GM19023 (cell line): ENCODE measurements at regions not wholly inside any gene's neighbourhood (a gene's known extent, or its start where the extent isn't known, plus 50 kb on each side); places are given as distances from the start of the nearest gene placed in this dataset.

Experiments used
- ATAC-seq: cut with Tn5 transposase; IDR thresholded peaks from one replicate; pipeline ENCODE4 v1.9.1; 2021; ENCODE audit warnings: mild to moderate bottlenecking, moderate library complexity; ENCODE audit not compliant: unreplicated experiment

DNA sequence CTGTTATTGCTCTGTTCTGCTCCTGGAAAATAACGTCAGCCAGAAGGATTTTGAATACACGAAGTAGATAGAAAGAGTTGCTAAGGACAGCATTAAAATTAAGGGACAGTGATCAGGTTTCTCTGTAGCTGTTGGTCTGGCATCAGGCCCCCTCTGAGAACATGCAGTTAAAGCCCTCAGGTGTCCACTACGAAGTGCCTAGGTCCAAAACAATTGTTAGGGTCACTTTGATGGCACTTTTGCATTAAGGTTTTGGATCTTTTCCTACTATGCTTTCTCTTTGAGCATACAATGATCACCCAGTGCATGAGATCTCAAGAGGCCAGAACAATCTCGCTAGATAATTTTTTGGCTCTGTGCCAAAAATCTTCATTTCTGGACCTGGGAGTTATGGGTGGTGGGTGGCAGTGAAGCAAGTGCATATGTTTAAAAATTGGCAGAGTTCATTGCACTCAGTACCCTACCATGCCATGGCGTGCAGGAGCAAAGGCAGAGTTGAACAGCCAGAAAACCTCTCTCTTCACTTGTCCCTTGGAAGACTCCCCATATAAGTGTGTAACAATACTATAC is 797.6 kb downstream of the ROBO2 start:
- no peak for ATAC-seq

DNA sequence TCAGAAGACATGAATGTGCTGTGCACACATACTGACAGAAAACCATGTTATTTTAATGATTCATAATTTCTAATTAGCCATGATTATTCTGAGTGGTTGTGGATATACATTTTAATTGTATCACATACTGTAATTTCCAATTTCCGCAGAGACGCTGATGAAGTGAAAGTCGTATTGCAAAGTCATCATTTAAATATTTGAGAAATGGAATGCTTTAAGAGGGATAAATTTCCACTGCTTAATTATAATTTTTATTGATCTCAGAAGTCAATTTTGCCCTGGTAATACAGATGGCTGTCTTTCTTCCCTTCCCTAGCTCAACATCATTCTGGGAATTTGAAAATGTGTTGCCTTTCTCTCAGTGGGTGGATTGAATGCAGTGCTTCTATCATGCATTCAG is 819.3 kb downstream of the ROBO2 start:
- no peak for ATAC-seq

DNA sequence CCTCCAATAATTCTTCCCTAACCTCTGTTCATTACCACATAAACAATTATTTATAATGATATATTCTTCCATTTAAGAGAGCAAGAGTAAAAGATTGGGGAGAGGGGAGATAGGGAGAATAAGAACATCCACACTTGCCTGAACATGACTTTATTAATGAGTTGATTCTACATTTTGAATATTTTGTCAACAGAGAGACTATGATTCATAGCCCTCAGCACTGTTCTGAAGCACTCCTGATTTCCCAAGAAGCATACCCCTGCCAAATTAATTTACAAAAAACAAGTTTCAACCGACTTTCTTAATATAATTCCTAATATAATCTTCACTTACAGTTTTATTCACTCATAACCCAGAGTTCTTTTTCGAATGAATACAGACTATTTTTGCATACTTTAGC is 828.8 kb downstream of the ROBO2 start:
- no peak for ATAC-seq

DNA sequence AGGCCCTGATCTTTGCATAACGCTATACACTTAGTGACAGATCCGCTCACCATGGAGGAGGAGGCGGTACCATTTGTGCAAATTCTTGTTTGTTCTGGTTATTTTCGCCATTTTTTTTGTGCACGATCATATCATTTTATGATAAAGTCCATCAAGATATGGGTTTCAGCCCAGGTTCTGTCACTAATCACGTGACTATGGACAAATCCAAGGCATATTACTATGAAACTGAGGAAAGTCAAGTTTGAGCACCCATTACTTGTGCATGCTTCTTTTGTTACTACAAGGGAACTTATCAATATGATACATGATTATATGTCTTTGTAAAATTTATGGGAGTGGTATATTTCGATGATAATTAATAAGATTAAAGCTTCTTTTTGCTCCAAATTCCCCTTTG is 829.5 kb downstream of the ROBO2 start:
- no peak for ATAC-seq

DNA sequence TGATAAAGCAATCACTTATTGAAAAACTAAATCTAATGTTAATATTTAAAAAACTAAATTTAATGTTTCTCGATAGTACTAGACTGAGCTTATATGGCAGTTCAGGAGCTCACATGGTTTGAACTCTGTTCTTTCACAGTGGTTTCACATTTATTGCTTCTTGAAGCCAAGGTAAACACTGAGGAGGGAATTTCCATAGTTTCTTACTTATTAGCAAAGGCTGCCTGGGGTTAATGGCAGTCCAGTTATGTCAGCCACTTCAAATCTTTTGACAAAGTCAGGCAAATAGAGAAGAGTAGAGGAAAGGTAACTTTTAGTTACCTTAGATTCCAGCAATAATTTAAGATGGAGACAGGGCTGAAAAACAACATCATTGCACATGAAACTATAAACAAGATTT is 831.5 kb downstream of the ROBO2 start:
- no peak for ATAC-seq

DNA sequence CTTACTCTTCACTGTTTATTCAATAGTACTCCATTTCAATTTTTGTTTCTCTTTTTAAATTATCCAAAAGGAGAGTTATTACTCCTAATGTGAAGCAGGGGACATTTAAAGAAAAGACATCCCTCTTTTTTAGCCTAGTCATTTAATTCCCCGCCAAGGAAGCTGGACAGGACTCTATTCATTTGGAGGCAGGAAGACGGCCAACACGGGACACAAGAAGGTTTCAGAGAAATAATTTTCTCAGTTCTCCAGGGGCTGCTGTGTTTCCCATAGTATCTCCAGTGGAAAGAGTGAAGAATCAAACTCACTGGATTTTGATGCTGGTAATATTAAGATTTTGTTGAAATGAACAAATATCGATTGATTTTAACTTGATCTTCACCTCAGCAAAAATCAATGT is 833.7 kb downstream of the ROBO2 start:
- ATAC-seq, result no peak

DNA sequence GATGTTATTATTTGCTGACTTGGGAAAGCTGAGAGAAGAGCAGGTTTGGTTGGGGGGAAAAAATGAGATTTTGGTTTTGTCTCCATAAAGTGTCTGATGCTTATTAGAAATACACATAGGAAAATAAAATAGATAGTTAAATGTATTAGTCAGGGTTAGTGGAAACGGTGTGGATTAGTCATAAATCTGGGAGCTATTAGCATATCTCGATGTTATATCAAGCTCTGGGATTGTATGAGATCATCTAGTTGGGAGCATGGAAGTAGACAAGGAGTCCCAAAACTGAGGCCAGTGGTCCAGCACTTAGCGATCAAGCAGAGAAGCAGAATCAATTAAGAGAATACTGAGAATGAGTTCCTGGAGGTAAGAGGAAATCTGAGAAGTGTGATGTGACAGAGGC is 845.5 kb downstream of the ROBO2 start:
- no peak for ATAC-seq

DNA sequence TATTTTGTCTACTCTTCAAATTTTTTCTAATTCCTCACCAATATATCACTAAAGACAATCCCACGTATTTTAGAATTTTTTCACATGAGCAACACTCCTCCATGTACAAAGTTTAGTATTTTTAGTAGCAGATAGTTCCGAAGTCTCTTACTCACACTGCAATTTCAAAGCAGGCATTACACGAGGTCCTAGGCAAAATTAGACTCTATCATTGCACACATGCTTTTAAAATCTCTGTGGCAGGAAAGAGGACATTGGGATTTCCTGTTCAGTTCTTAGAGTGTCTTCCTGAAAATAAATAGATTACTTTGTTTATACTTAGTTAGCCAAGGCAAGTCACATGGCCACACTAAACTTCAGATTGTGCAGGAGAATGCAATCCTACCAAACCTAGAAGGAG is 847.7 kb downstream of the ROBO2 start:
- ATAC-seq, result no peak

DNA sequence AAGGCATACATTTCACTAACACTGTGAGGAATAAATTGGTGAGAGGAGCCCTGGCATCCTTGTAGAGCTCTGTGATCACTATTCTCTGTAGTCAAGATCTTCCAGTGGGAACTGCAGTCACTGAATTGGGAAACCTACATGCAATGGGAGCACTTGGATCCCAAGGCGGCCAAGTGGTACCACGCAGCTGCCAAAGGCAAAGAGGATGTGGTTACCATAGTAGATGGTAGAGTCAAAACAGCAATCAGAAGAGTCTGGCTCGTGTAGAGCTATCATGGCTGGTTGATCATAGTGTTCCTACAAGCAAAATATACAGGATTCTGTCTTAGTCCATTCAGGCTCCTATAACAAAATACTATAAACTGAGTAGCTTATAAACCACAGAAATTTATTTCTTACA is 849.7 kb downstream of the ROBO2 start:
- ATAC-seq, result no peak

DNA sequence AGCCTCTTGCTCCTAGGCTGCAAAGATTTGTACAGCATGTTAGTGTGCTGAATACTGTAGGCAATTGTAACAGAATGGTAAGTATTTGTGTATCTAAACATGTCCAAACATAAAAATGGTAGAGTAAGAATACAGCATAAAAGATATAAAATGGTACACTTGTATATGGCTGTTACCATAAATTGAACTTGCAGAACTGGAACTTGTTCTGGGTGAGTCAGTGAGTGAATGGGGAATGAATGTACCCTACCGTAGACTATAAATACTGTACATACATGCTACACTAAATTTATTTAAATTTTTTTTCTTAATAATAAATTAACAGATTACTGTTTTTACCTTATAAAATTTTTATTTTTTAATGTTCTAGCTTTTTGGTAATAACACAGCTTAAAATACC is 858.7 kb downstream of the ROBO2 start:
- ATAC-seq, result no peak

DNA sequence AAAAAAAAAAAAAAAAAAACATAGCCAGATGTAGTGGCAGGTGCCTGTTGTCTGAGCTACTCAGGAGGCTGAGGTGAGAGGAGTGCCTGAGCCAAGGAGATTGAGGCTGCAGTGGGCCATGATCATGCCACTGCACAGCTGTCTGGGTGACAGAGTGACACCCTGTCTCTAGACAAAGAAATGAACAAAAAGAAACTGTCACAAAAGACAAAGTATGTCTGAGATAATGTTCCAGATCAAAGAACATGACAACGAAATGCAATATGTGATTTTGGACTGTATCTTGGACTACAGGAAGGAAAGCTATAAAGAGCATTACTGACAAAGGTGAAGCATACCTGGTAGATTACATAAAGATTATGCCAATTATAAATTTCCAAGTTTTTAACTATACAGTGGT is 862.8 kb downstream of the ROBO2 start:
- no peak for ATAC-seq

DNA sequence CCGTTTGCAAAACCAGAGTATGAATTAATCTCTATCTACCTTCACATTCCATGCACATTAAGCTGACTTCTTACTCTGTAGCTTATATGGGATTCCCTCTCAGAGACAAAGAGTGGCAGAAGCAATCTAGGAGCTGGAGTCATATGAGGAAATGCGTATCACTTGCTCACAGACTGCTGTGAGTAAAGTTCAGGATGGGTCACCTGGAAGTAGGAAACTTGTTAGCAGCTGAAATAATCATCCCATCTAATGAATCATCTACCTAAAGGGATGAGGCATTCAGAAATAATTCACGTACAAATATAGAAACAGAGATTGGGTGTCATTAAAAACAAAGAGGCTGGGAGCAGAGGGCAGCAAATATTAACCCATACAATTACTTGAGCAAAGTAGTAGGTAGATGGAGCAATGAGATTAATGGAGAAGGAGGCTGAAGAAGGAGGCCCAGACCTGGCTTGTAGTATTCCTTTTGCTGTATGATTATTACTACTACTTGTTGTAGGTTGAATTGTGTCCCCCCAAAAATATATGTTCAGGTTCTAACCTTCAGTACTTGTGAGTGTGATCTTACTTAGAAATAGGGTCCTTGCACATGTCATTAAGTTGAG is 866.3 kb downstream of the ROBO2 start:
- ATAC-seq, result no peak

DNA sequence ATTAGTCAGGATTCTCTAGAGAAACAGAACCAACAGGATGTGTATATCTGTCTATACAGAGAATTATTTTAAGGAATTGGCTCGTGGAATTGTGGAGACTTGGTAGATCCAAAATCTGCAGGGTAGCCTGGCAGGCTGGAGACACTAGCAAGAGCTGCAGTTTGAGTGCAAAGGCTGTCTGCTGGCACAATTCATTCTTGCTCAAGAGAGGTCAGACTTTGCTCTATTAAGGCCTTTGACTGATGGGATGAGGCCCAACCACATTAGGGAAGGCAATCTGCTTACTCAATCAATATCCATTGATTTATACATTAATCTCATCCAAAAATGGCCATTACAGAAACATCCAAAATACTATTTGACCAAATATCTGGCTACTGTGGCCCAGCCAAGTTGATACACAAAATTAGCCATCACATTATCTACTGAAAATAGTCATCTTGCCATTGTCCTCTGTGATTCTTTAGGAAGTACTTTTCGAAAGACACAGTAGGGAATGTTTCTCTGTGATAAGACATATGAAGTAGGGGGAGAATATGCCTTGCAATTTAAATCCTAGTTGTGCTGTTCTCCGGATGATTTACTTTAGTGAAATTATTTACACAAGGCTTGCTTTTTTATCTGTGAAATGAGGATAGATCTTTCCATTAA is 873.8 kb downstream of the ROBO2 start:
- no peak for ATAC-seq

DNA sequence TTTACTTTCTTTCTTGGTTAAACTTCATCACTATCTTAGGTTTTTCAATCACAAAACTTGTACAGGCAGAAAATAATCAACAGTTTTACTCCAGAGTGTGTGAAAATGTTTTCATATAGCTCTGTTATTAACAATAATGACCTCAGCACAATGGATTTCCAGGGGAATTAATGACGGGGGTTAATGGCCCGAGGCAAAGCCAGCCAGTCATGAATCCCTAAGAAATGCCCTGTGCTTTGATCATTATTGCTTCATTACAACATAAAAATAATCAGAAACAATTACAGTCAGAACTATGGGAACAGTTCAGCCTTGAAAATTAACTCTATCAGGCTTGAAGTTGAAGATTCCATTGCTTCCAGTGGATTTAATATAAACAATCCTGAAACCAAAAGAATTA is 875.4 kb downstream of the ROBO2 start:
- ATAC-seq, result no peak

DNA sequence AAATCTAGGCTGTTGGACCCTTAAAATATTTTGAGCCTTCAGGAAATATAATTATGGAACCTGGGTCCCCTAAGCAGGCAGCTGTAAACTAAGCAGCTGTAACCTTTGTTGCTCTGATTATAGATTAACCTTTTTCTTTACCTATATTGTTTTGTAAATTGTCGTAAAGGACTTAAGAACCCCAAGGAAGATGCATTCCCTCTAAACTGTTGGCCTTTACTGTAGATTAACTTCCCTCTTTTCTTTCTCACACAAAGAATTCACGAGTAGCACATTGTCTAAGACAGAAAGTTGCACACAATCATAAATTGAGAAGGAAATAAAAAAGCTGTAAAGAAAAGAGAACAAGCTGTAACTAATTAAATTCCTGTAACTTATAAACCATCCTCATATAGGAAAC is 877.3 kb downstream of the ROBO2 start:
- no peak for ATAC-seq

DNA sequence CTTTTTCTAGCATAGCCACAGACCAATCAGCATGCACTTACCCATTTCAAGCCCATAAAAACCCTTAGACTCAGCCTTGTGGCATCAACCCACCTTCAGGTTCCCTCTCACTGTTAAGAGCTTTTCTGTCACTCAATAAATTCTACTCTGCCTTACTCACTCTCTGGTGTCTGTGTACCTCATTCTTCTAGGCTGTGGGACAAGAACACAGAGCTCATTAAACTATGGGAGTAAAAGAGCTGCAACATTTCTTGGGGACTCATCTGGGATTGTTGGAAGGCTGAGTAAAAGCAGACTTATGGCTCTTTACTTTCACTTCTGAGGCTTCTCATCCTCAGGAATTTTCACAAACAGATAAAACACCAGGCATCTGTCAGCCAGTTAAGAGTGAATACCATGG is 879.3 kb downstream of the ROBO2 start:
- ATAC-seq, result no peak

DNA sequence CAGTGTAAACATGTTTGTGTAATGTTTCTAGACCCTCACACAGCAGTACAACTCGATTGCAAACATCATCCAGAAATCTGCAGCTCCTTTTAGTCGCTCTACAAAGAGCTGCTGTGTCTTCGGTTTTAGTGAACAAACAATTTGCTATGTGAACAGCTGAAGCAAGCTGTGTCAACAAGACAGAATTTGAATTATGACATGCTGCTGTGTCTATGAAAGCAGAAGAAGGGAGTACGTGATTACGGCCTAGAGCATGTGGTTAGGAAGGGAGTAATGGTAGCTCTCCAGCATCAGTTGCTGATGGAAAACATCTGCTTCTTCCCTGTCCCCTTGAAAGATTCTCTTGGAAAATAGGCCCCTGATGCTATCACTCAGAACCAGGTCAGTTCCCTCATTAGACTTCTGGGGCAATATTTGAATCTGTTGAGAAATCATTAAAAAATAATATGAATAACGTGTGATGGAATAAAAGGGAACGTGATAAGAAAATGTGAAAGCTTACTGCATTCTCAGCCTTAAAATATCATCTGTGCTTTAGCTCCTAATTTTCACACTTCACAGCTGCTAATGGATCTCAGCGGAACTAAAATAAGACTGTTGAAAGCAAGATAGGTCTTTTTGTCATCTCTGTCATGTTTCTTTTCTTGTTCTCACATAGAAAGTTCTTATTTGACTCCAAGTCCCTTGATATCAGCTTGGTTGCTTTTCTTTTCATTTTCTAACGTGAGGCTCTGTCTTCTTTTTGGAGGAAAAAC is 891.5 kb downstream of the ROBO2 start:
- ATAC-seq, result no peak

DNA sequence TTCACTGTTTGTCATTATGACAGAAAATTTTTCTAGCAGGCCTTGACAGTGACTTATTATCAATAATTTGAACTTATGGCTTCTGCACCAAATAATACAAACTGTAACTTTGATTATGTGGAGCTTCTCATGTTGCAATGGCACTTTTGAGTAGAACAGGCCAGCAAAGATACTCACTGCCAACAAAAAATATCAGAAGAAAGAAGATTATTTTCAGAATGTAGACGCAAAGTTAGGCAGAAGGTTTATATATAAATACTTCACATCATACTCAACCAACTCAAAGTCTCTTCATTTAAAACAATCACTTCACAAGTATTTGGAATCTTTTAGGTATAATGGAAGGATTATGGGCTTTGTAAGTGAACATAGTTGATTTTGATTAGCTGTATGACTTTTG is 893.0 kb downstream of the ROBO2 start:
- no peak for ATAC-seq

DNA sequence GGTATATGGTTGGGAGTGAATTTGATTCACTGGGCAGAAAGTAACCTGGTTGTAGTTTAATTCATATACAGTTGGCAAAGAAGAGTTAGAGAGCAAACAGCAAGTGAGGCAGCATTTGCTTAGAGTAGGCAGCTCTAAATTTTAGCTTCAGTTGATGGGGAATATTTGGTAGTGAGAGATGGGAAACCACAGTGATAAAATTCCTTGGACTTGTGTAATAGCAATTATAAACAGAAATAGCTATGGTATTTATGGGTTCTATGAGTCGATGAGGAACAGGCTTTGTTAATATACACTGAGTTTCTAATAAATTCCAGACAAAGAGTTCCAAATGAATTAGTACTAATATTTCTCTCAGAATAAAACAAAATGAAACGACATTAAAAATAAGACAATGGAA is 894.0 kb downstream of the ROBO2 start:
- ATAC-seq, result no peak

DNA sequence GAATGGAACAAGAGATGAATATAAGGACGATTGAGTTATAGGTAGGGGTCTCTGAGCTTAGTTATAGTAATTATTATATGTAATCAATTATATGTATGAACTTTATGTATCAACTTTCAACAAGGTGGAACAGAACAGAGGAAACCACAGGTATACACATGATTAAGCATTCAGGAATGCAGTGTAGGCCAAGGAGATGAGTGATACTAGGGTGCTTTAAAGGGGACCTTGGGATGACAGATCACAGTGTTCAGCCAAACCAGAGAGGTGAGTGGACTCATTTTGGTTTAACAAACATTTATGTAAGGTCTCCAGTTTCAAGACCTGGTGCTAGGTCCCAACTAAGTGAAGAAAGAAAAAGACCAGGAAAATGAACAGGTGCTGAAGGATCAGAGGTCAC is 895.5 kb downstream of the ROBO2 start:
- no peak for ATAC-seq

DNA sequence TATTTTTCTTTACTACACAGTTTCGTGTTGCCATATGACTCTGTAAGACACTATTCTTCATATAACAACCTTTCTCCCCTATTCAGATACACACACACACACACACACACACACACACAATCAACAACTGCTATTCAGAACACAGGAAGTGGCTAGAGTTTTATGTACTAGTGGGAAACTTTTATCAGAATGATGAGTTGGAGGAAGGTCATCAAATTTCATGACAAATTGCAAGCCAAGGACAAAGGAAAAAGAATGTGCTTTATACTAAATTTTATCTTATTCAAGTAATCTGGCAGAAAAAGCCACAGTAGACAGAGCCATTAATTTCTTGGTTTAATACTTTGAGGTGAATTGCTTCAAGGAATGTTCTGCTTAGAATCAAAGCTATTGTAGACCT is 899.8 kb downstream of the ROBO2 start:
- ATAC-seq, result no peak

DNA sequence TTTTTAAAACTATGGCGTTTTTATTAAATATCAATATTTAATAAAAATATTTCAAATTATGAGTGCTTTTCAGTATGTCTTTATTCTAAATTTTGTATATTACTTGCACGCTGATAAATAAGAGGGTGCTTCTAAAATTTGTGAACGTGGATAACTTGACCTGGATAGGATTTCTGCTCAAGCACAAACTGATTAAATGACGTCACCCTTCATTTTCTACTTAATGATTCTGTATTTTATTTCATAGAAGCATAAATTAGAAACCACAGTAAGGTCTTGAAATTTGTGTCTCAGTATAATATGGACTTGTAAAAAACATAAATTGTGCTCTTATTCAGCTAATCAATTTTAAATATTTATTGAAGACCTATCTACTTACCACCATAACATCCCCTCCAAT is 903.7 kb downstream of the ROBO2 start:
- ATAC-seq, result no peak
